Transverse colon (tissue), 3 donors: ENCODE measurements at regions not wholly inside any gene's neighbourhood (a gene's known extent, or its start where the extent isn't known, plus 50 kb on each side); places are given as distances from the start of the nearest gene placed in this dataset.

ENCODE experiments used
- POLR2A ChIP-seq: fragments of 450-650 bp; IDR thresholded peaks from one replicate; pipeline ENCODE4 v1.6.1; 2016; ENCODE audit warnings: antibody characterized with exemption, mild to moderate bottlenecking, moderate library complexity
- TF ChIP-seq, protein P1 (sequence below), 5 experiments: fragments of 200-600 bp in 3 of 5; fragments of 450-650 bp in 2 of 5; sonication (generic) in 3 of 5; IDR thresholded peaks; 1 replicate in 2 of 5; 2 replicates in 3 of 5; pipeline ENCODE4 v1.5.1; 2016 to 2017; ENCODE audit warnings: antibody characterized with exemption in 5 of 5, inconsistent platforms in 3 of 5, mild to moderate bottlenecking in 2 of 5, moderate library complexity in 1 of 5

DNA sequence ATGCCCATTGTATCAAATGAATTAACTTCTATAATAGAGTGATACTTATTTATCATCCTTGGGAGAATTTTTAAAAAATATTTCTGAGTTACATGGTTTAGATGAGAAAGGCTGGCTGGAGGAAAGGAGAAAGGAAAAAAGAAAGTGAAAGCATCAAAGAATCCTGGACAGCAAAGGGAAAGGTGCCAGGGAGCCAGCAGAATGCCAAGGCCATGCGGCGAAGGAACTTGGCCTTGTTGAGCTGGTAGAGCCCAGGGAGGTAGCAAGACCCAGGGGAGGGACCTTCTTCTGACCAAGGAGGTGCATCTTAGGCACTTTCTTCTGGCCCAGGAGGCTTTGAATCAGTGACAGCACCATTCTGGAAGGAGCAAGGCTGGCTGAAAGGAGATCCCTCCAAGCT lies 240.5 kb downstream of the ENC1 start:
- TF ChIP-seq, protein P1, sequence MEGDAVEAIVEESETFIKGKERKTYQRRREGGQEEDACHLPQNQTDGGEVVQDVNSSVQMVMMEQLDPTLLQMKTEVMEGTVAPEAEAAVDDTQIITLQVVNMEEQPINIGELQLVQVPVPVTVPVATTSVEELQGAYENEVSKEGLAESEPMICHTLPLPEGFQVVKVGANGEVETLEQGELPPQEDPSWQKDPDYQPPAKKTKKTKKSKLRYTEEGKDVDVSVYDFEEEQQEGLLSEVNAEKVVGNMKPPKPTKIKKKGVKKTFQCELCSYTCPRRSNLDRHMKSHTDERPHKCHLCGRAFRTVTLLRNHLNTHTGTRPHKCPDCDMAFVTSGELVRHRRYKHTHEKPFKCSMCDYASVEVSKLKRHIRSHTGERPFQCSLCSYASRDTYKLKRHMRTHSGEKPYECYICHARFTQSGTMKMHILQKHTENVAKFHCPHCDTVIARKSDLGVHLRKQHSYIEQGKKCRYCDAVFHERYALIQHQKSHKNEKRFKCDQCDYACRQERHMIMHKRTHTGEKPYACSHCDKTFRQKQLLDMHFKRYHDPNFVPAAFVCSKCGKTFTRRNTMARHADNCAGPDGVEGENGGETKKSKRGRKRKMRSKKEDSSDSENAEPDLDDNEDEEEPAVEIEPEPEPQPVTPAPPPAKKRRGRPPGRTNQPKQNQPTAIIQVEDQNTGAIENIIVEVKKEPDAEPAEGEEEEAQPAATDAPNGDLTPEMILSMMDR (IDR thresholded peaks at IDR 0.05): no peak
- no peak for TF ChIP-seq POLR2A
